SHP77 (cell line): ENCODE measurements at regions not wholly inside any gene's neighbourhood (a gene's known extent, or its start where the extent isn't known, plus 50 kb on each side); places are given as distances from the start of the nearest gene placed in this dataset.

Experiments used
- DNase-seq, 2 experiments: peaks; one replicate each; lab custom pipeline; 2025; lab: John Stamatoyannopoulos, UW

- DNase-seq = no peak
These were observed 194.9 kb upstream of the CDH5 start for GRCh38 chr16:66171578-66171977.

GRCh38 chr16:66170989-66171388, 195.5 kb upstream of the CDH5 start:
- no peak for DNase-seq

GRCh38 chr16:66169817-66170216, 196.7 kb upstream of the CDH5 start:
- no peak for DNase-seq

GRCh38 chr16:66168777-66169176, 197.7 kb upstream of the CDH5 start:
- no peak for DNase-seq

- DNase-seq = no peak
These were observed 198.8 kb upstream of the CDH5 start for GRCh38 chr16:66167564-66168291.

GRCh38 chr16:66166490-66166889, 200.0 kb upstream of the CDH5 start:
- DNase-seq = no peak

GRCh38 chr16:66165879-66166278, 200.6 kb upstream of the CDH5 start:
- no peak for DNase-seq

GRCh38 chr16:66164581-66165247, 201.8 kb upstream of the CDH5 start:
- DNase-seq = no peak

GRCh38 chr16:66162821-66163220, 203.7 kb upstream of the CDH5 start:
- no peak for DNase-seq

- no peak for DNase-seq
These were observed 204.5 kb upstream of the CDH5 start for GRCh38 chr16:66161942-66162341.

GRCh38 chr16:66161269-66161668, 205.2 kb upstream of the CDH5 start:
- no peak for DNase-seq

- DNase-seq = no peak
These were observed 206.5 kb upstream of the CDH5 start for GRCh38 chr16:66159987-66160386.

- DNase-seq = no peak
These were observed 210.0 kb upstream of the CDH5 start for GRCh38 chr16:66156538-66156937.

GRCh38 chr16:66155933-66156332, 210.6 kb upstream of the CDH5 start:
- no peak for DNase-seq

- DNase-seq = no peak
These were observed 211.7 kb upstream of the CDH5 start for GRCh38 chr16:66154801-66155200.

- DNase-seq = no peak
These were observed 213.6 kb upstream of the CDH5 start for GRCh38 chr16:66152823-66153393.

GRCh38 chr16:66152181-66152580, 214.3 kb upstream of the CDH5 start:
- DNase-seq = no peak

GRCh38 chr16:66150698-66151482, 215.6 kb upstream of the CDH5 start:
- DNase-seq = no peak

- DNase-seq = no peak
These were observed 219.2 kb upstream of the CDH5 start for GRCh38 chr16:66147291-66147690.

- DNase-seq = no peak
These were observed 219.7 kb upstream of the CDH5 start for GRCh38 chr16:66146798-66147197.

- DNase-seq = no peak
These were observed 221.8 kb upstream of the CDH5 start for GRCh38 chr16:66144641-66145040.

- DNase-seq = no peak
These were observed 223.1 kb upstream of the CDH5 start for GRCh38 chr16:66143415-66143814.

- DNase-seq = no peak
These were observed 224.6 kb upstream of the CDH5 start for GRCh38 chr16:66141885-66142284.
